ENCODE measurements at regions not wholly inside any gene's neighbourhood (a gene's known extent, or its start where the extent isn't known, plus 50 kb on each side); places are given as distances from the start of the nearest gene placed in this dataset.

DNA sequence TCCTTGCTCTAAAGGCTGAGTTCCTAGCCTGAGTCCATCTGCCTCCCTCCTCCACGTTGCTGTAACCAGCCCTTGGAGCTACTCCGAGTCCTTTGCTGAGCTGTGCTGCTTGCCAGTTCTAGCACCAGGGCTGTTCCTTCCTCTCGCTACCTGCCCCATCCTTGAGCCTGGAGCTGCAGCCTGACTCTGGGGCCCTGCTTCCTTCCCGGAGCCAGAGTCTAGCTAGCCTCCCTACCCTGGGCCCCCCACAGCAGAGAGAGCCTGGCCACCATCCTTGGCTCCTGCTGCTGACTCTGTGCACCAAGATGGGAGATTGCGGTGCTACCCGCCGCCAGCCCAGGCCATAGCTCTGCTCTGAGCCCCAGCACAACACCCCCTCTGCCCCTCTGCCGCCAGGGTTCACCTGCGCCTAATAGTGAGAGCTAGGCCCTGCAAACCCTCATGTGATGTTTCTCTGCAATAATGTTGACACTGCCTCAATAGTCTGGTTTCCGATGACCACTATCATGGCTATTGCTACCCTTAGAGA is 135.9 kb upstream of the ASB18 start:
- TF ChIP-seq CTCF (conservative IDR thresholded peaks at IDR 0.05; ENCODE audit: control insufficient read depth, insufficient read depth, low read depth, low read length) = no peak
- no peak for DNase-seq (ENCODE audit: low read depth)
- H3K4me3 ChIP-seq (ENCODE audit: control insufficient read depth, low read depth, low read length) = no peak overlapping the region

- DNase-seq (ENCODE audit: low read depth) = no peak
- no peak overlapping the region for H3K4me3 ChIP-seq (ENCODE audit: control insufficient read depth, low read depth, low read length)
- TF ChIP-seq CTCF (conservative IDR thresholded peaks at IDR 0.05; ENCODE audit: control insufficient read depth, insufficient read depth, low read depth, low read length) = no peak
Observed at GRCh38 chr2:236400594-236401360, 136.6 kb upstream of the ASB18 start.

DNA sequence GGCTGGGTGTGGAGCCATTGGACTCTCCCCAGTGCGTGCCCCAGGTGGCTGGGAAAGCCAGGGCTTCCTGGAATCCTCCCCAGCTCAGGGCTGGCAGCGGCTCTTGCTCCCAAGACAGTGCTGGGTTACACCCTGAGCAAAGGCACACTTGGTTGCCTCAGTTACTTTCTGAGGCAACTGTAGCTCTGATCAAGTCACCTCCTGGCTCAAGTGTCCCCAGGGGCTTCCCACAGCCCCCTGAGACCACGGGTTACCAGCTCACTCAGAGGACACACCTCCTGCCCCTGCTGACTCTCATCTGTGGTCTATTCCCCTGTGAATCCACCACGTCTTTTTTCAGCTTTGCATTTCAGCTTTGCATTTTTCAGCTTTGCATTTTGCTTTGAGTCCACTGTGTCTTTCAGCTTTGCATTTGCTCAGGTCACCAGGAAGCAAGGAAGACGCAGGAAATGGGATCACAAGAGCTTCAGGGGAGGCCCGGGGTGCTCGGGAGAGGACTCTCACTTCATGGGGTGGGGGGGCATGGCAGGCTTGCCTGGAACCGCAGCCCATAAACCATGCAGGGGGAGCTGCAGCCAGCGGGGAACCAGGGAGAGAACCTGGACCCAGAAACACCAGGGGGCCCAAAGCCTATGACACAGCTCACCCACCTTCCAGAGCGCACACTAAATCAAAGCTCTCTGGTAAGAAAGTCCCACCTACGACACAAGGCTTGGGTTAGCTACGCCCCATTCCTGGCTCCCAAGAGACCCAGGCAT is 138.0 kb upstream of the ASB18 start:
- no peak for DNase-seq (ENCODE audit: low read depth)
- TF ChIP-seq CTCF (conservative IDR thresholded peaks at IDR 0.05; ENCODE audit: control insufficient read depth, insufficient read depth, low read depth, low read length) = no peak
- H3K4me3 ChIP-seq (ENCODE audit: control insufficient read depth, low read depth, low read length) = no peak overlapping the region

DNA sequence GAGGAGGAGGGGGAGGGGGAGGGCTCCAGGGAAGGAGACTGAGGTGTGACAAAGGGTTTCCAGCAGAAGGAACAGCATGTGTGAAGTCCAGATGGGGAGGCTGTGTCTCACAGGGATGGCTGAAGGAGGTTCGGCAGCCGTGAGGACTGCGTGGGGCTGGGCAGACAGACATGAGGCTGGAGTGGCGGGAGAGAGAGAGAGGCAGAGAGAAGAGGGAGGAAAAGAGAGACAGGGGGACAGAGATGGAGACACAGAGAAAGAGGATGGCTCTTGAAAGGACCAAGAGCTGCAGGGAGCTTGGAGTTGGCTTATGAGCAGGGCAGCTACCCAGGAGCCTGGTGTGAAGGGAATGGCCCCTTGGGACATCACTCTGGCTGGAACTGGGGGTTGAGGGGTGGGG is 138.9 kb upstream of the ASB18 start:
- no peak for TF ChIP-seq CTCF (conservative IDR thresholded peaks at IDR 0.05; ENCODE audit: control insufficient read depth, insufficient read depth, low read depth, low read length)
- H3K4me3 ChIP-seq (ENCODE audit: control insufficient read depth, low read depth, low read length) = no peak overlapping the region

DNA sequence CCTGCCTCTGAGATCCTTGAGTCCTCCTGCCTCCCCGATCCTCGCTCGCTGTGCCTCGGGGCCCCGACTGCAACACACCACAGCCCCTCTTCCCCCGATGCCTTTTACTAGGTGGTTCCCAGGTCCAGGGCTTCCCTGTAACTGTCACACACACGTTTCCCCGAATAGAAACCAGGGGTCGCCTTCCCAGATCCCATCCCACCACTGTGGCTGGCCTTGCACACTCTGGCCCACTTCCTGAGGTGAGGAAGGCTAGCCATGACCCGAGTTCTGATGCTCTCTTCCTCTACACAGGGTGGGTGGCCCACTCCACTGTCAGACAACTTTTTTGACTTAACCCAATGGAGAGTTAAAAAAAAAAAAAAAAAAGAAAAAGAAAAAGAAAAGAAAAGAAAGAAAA is 139.6 kb upstream of the ASB18 start:
- H3K4me3 ChIP-seq (ENCODE audit: control insufficient read depth, low read depth, low read length) = no peak overlapping the region
- no peak for DNase-seq (ENCODE audit: low read depth)
- no peak for TF ChIP-seq CTCF (conservative IDR thresholded peaks at IDR 0.05; ENCODE audit: control insufficient read depth, insufficient read depth, low read depth, low read length)

More for the DNA sequence above, 138.9 kb upstream of the ASB18 start:
- DNase-seq (ENCODE audit: low read depth) = no peak

DNA sequence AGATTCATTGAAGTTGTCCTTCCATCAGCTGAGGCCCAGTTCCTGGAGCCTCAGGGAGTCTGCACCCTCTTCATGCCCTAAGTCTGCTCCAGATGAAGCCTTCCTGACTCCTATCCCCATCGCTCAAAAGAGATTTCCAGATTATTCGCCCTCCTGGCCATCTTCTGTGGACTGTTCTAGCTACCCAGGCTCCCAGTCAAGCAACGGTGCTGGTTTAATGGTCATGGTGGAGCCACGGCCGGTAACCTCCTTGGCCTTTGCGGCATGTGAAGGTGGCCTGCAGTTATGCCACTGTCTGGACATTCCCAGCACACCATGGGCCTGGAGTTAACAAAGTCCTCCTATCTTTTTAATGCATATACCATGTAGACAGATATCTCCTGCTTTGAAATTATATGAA is 140.1 kb upstream of the ASB18 start:
- DNase-seq (ENCODE audit: low read depth) = no peak
- no peak overlapping the region for H3K4me3 ChIP-seq (ENCODE audit: control insufficient read depth, low read depth, low read length)
- TF ChIP-seq CTCF (conservative IDR thresholded peaks at IDR 0.05; ENCODE audit: control insufficient read depth, insufficient read depth, low read depth, low read length) = no peak

Data from fibroblast of mammary gland (primary cell).